ENCODE measurements at regions not wholly inside any gene's neighbourhood (a gene's known extent, or its start where the extent isn't known, plus 50 kb on each side); places are given as distances from the start of the nearest gene placed in this dataset.

- H3K4me3 ChIP-seq (ENCODE audit: low read depth, low read length) = no peak overlapping the region
- TF ChIP-seq CTCF (IDR thresholded peaks at IDR 0.05; ENCODE audit: low read depth, low read length) = no peak
Measured at GRCh38 chr6:104614394-104614793, 245.3 kb downstream of the HACE1 start.

GRCh38 chr6:104613416-104614001 lies 246.2 kb downstream of the HACE1 start:
- TF ChIP-seq CTCF (IDR thresholded peaks at IDR 0.05; ENCODE audit: low read depth, low read length) = no peak
- H3K4me3 ChIP-seq (ENCODE audit: low read depth, low read length) = no peak overlapping the region

GRCh38 chr6:104612541-104612940 lies 247.2 kb downstream of the HACE1 start:
- no peak overlapping the region for H3K4me3 ChIP-seq (ENCODE audit: low read depth, low read length)
- TF ChIP-seq CTCF (IDR thresholded peaks at IDR 0.05; ENCODE audit: low read depth, low read length) = no peak

- H3K4me3 ChIP-seq (ENCODE audit: low read depth, low read length) = no peak overlapping the region
- no peak for TF ChIP-seq CTCF (IDR thresholded peaks at IDR 0.05; ENCODE audit: low read depth, low read length)
Measured at GRCh38 chr6:104608101-104608500, 251.6 kb downstream of the HACE1 start.

- TF ChIP-seq CTCF (IDR thresholded peaks at IDR 0.05; ENCODE audit: low read depth, low read length) = no peak
- no peak overlapping the region for H3K4me3 ChIP-seq (ENCODE audit: low read depth, low read length)
Measured at GRCh38 chr6:104607501-104607900, 252.2 kb downstream of the HACE1 start.

GRCh38 chr6:104606361-104606760 lies 253.4 kb downstream of the HACE1 start:
- no peak for TF ChIP-seq CTCF (IDR thresholded peaks at IDR 0.05; ENCODE audit: low read depth, low read length)
- H3K4me3 ChIP-seq (ENCODE audit: low read depth, low read length) = no peak overlapping the region

GRCh38 chr6:104604685-104605084 lies 255.0 kb downstream of the HACE1 start:
- no peak for TF ChIP-seq CTCF (IDR thresholded peaks at IDR 0.05; ENCODE audit: low read depth, low read length)
- no peak overlapping the region for H3K4me3 ChIP-seq (ENCODE audit: low read depth, low read length)
